IPS-20b (cell line): ENCODE measurements at regions not wholly inside any gene's neighbourhood (a gene's known extent, or its start where the extent isn't known, plus 50 kb on each side); places are given as distances from the start of the nearest gene placed in this dataset.

Experiments
- H3K27ac ChIP-seq: one replicate; pipeline ENCODE4 v1.5.1; 2013; ENCODE audit warnings: low read length
- H3K27me3 ChIP-seq: 2 replicates; pipeline ENCODE4 v1.6.1; 2013; ENCODE audit warnings: mild to moderate bottlenecking, low read length, inconsistent platforms; ENCODE audit not compliant: insufficient read depth
- H3K36me3 ChIP-seq: 2 replicates; pipeline ENCODE4 v1.6.1; 2013; ENCODE audit warnings: low read depth, mild to moderate bottlenecking, inconsistent platforms, low read length, moderate library complexity; ENCODE audit not compliant: insufficient read depth
- H3K4me1 ChIP-seq: 2 replicates; pipeline ENCODE4 v1.6.1; 2013; ENCODE audit warnings: mild to moderate bottlenecking, control low read depth, inconsistent platforms, low read length, moderate library complexity; ENCODE audit not compliant: insufficient read depth
- H3K4me3 ChIP-seq: 2 replicates; pipeline ENCODE4 v1.5.1; 2013; ENCODE audit warnings: mild to moderate bottlenecking, low read length, inconsistent platforms
- H3K9ac ChIP-seq: 2 replicates; pipeline ENCODE4 v1.6.1; 2013; ENCODE audit warnings: low read depth, mild to moderate bottlenecking, inconsistent platforms, low read length, moderate library complexity
- H3K9me3 ChIP-seq: 2 replicates; pipeline ENCODE4 v1.6.1; 2013; ENCODE audit warnings: mild to moderate bottlenecking, low read depth, low read length, inconsistent platforms; ENCODE audit not compliant: insufficient read depth

DNA sequence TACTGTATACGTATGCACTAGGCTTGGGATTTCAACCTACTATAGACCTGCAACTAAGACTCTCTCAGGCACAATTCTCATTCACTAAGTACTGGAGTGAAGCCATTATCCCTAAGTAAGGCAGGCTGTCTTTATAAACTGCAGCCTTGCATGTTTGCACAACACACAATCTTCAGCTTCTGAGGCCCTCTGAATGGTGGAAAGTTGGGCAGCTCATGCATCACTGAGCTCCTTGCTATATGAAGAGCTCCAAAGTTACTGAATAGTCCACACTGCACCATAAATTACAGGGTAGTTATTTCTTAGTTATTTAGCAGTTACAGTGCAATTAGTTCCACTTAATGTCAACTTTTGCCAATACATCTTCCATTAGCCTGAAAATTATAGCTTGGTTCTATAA, 384.6 kb downstream of the BRINP1 start:
- Histone ChIP-seq H3K27ac (no peak overlapping the region), H3K27me3 (no peaks in the 10 kb centered on the region), H3K36me3 (no peaks in the 10 kb centered on the region), H3K4me3 (no peak overlapping the region), H3K4me1 (peaks cover 15% of the 10 kb centered on the region; the same call in 1 of the 2 replicates), H3K9me3 (no peaks in the 10 kb centered on the region), H3K9ac (no peak overlapping the region)

DNA sequence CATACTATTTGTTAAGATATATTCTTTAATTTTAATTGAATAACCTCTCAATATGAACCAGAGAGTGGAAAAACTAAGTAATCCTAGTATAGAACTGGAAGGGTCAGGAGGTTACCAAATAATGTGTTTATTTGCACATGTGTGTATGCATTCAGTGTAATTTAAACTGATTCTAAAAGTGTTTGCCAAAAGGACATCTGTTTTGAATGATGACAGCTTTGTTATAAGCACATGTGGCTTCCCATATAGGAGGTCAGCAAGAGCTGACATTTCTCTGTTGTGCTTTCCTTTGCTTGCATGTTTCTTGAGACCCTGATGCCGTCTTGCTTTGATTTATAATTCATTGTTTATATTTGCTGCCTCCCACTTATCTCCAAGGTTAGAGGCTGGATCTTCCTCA, 383.4 kb downstream of the BRINP1 start:
- H3K27ac ChIP-seq: no peak overlapping the region
- H3K9me3 ChIP-seq: no peaks in the 10 kb centered on the region
- no peaks in the 10 kb centered on the region for H3K27me3 ChIP-seq
- no peak overlapping the region for H3K9ac ChIP-seq
- peaks cover 7% of the 10 kb centered on the region; the same call in 1 of the 2 replicates for H3K4me1 ChIP-seq
- H3K36me3 ChIP-seq: no peaks in the 10 kb centered on the region
- no peak overlapping the region for H3K4me3 ChIP-seq

DNA sequence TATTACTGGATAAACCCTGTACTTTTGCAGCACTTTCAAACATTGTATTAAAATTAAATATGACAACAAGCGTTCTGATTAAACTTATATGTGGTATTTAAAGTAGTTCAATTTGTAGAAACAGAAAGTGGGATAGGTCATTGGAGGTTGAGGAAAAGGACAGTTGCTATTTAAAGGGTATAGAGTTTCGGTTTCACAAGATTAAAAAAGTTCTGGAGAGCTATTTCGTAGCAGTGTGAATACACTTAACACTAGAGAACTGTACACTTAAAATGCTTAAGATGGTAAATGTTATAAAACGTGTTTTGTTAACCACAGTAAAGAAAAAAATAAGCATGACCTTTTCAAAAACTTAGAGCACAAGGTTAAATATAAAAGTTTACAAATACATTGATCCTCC, 382.1 kb downstream of the BRINP1 start:
- H3K36me3 ChIP-seq: no peaks in the 10 kb centered on the region
- H3K9me3 ChIP-seq: no peaks in the 10 kb centered on the region
- no peaks in the 10 kb centered on the region for H3K4me1 ChIP-seq
- no peak overlapping the region for H3K4me3 ChIP-seq
- H3K9ac ChIP-seq: no peak overlapping the region
- no peaks in the 10 kb centered on the region for H3K27me3 ChIP-seq
- no peak overlapping the region for H3K27ac ChIP-seq

DNA sequence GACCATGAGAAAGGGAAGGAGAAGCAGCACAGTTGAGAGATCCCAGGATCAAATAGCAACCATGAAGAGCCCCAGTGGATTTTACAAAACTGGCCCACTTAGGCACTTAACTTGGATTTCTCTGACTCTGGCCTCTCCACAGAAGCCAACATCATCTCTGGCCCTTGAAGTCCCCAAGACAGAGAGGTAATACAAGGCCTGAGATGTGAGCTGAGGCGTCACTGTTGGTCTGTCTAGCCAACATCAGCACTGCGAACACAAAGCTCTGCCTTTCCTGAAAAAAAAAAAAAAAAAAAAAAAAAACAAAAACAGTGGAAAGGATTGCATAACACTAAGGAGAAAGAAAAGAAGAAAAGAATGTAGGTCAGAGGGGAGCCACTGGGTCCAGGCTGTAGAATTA, 378.3 kb downstream of the BRINP1 start:
- no peak overlapping the region for H3K4me3 ChIP-seq
- H3K27me3 ChIP-seq: no peaks in the 10 kb centered on the region
- H3K36me3 ChIP-seq: no peaks in the 10 kb centered on the region
- no peaks in the 10 kb centered on the region for H3K9me3 ChIP-seq
- H3K27ac ChIP-seq: no peak overlapping the region
- peaks cover 7% of the 10 kb centered on the region; the same call in 1 of the 2 replicates for H3K4me1 ChIP-seq
- no peak overlapping the region for H3K9ac ChIP-seq

DNA sequence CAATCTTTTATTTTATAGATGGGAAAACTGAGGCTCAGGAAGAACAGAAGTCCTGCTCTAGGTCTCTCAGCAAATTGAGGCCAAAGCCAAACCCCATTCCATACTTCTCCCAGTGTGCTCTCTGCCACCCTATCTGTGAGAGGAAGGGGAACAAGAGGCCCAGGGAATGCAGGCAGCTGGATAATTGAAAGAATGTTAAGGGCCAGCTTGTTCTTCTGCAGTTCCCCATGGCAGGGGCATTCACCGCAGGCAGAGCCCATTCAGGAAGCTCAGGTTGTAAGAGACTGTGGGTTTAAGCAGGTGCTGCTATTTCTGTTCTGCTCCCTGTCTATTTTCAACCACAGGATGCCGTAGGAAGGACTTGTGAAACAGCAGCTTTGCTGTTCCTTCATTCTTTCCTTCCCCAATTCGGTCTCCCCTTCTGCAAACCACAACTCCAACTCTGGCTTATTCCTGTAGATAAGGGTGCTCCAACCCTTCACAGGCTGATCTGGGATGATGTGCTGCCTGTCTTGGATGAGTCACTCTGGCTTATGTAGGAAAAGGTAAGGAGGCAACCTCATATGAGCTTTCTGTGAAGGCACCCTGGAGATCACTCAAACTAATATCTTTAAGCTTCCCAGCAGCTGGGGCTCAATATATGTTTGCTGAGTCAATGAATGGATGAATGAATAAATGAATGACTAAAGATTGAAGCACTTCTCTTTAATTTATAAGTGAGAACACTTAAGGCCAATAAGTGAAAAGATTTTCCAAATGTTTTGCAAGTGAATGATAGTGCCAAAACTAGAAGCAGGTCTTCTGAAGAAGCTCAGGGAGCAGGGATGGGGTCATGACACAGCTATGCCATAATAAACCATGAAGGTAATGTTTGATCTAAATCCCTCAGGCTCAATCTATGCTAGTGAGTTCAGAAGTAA, 377.6 kb downstream of the BRINP1 start:
- Histone ChIP-seq H3K9ac (no peak overlapping the region), H3K27ac (no peak overlapping the region), H3K4me3 (no peak overlapping the region), H3K27me3 (no peaks in the 10 kb centered on the region), H3K9me3 (no peaks in the 10 kb centered on the region), H3K4me1 (peaks cover 7% of the 10 kb centered on the region; the same call in 1 of the 2 replicates), H3K36me3 (no peaks in the 10 kb centered on the region)

DNA sequence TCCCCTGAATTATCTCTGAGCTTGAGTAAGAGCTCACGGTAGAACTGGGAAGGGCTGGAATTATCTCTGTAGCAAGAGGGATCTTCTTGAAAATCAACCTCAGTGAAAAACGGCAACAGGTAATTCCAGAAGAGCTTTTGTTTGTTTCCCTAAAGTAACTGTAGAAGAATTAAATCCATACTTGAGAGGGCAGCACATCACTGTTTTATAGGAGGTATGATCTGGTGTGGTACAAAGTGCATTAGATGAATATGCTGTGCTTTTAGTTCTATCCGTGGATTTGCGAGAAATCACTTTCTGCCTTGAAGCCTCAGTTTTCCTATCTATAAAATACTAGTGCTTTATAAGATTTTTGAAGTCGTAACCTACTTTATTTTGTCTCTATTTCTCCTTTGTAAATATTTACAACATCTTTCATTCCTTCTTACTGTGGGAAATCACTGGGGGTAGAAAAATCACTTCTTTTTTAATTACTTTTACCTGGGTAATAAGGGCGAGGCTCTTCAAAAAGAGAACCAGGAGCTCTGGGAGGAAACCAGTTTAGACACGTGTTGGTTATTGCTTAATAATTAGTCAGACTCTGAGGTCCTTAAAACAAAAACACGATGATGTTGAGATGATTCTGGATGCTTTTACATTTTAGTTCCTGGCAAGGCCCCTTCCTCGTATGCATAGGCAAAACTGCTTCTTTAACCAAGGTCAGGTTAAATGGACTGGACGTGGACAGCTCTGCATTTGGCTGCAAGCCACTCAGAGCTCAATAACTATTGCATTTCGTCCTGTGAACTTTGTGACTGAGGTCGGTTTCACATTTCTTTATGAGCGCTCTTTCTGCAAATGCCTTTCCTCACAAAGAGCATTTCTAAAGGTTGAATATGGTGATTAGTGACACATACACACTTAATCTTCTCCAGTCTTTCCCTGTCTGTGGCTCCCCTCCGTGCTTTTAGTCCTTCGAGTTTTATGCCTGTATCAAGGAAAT, 376.1 kb downstream of the BRINP1 start:
- Histone ChIP-seq H3K36me3 (no peaks in the 10 kb centered on the region), H3K4me1 (peaks cover 7% of the 10 kb centered on the region; the same call in 1 of the 2 replicates), H3K27me3 (no peaks in the 10 kb centered on the region), H3K4me3 (no peak overlapping the region), H3K27ac (no peak overlapping the region), H3K9ac (no peak overlapping the region), H3K9me3 (no peaks in the 10 kb centered on the region)

DNA sequence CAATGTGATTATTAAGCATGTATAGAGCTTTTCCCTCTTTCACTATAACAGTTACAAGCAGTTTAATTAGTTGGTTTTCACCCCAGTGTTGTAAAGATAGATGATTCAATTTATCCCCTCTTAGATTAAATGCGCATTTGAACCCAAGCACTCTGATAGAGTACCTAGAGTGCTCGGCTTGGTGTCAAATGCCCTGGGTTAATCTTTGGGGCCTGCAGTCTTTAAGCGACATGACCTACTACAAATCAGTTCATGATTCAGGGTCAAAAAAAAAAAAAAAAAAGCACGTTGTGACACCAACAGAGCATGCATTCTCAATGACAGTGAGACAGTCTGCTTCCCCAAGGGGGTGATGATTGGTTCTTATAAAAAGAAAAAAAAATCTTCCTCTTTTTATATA, 375.3 kb downstream of the BRINP1 start:
- H3K4me3 ChIP-seq: no peak overlapping the region
- H3K9ac ChIP-seq: no peak overlapping the region
- no peaks in the 10 kb centered on the region for H3K27me3 ChIP-seq
- peaks cover 7% of the 10 kb centered on the region; the same call in 1 of the 2 replicates for H3K4me1 ChIP-seq
- H3K27ac ChIP-seq: no peak overlapping the region
- H3K9me3 ChIP-seq: no peaks in the 10 kb centered on the region
- no peaks in the 10 kb centered on the region for H3K36me3 ChIP-seq

DNA sequence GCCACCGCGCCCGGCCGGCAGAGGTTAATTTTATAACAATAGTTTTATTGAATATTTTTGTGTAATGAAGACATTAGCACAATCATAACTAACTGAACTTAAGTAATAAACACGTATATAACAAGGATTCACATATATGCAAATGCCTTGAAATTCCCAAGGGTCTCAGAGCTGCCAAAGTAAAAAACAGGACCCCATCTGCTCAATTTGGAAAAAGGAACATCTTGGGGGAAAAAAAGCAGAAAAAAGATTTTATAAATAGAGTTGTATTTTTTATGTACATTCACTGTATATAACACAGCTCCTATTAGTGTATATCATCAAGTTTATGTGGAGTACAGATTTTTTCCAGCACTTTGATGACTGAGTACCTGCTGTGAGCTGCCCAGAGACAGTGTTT, 366.7 kb downstream of the BRINP1 start:
- H3K36me3 ChIP-seq: no peaks in the 10 kb centered on the region
- H3K27me3 ChIP-seq: no peaks in the 10 kb centered on the region
- no peak overlapping the region for H3K27ac ChIP-seq
- H3K9ac ChIP-seq: no peak overlapping the region
- H3K9me3 ChIP-seq: no peaks in the 10 kb centered on the region
- no peak overlapping the region for H3K4me3 ChIP-seq
- H3K4me1 ChIP-seq: no peaks in the 10 kb centered on the region

DNA sequence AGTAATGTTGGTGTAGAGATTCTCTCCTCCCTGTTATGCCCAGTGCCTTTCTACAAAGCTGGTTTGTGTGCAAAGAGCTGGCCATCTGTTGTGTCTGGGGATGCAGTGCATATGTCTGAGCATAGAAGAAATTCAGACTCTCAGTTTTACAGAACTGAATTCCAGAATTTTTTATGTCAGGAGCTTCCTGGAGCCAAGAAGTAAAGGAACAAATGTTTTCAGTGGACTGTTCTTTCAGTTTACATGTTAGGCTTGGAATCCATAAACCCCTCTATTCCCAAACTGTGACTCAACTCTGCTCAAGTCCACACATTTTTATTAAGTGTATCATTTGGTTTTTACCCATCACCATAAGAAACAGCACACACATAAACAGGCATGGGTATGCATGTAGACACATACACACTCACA, 366.0 kb downstream of the BRINP1 start:
- no peaks in the 10 kb centered on the region for H3K9me3 ChIP-seq
- no peaks in the 10 kb centered on the region for H3K27me3 ChIP-seq
- no peak overlapping the region for H3K27ac ChIP-seq
- H3K4me1 ChIP-seq: no peaks in the 10 kb centered on the region
- H3K36me3 ChIP-seq: no peaks in the 10 kb centered on the region
- no peak overlapping the region for H3K9ac ChIP-seq
- no peak overlapping the region for H3K4me3 ChIP-seq

DNA sequence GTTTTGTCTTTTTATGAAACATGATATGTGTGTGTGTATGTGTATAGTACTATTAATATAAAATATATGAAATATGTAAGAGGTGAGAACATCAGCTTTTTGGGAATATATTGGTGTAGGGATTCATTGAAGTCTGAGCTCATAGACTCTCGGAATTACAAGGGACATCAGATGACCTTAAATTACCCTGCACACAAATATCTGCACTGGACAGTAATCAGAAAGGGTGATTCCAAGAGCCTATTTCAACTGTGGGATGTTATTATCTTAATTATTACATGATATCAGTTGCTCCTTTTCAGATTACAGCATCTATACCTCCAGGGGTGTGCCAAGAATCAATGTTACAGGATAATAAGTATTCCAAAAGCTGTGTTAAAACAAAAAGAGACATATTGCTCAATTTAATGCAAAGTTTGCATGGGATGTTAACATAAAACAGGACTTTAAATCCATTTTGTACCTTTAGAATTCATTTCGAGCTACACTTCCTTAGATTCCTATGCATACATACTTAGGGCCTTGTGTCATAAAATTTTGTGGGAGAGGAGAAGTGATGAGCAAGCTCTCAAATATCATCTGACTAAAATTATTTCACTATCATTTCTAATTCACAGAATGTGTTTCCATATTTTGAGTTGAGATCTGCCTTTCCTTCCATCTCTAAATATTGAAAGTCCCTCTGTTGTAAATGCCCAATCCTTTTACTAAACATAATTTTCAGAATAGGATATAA, 365.2 kb downstream of the BRINP1 start:
- H3K9ac ChIP-seq: no peak overlapping the region
- H3K4me3 ChIP-seq: no peak overlapping the region
- no peaks in the 10 kb centered on the region for H3K4me1 ChIP-seq
- H3K27ac ChIP-seq: no peak overlapping the region
- H3K9me3 ChIP-seq: no peaks in the 10 kb centered on the region
- H3K36me3 ChIP-seq: no peaks in the 10 kb centered on the region
- H3K27me3 ChIP-seq: no peaks in the 10 kb centered on the region

DNA sequence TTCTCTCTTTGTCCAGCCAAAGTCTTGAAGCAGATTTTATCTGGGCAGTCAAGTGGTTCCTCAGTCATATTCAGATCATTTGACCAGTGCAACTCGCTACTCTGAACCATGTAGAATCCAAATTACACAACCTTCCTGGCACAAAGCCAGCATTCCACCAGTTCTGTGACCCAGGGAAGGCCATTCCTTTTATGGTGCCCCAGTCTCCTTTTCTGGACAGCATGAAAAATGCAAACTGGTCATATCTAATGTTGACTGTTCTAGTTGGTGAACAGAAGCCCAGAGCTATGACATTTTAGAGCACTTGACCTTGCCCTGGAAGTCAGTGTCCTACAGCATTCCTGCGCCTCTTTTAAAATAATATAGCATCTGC, 364.6 kb downstream of the BRINP1 start:
- Histone ChIP-seq H3K4me3 (no peak overlapping the region), H3K27me3 (no peaks in the 10 kb centered on the region), H3K4me1 (no peaks in the 10 kb centered on the region), H3K27ac (no peak overlapping the region), H3K9ac (no peak overlapping the region), H3K36me3 (no peaks in the 10 kb centered on the region), H3K9me3 (no peaks in the 10 kb centered on the region)
